OCI-LY3 (cell line): ENCODE measurements at regions not wholly inside any gene's neighbourhood (a gene's known extent, or its start where the extent isn't known, plus 50 kb on each side); places are given as distances from the start of the nearest gene placed in this dataset.

Source experiments
- CTCF ChIP-seq: fragments of 200-600, 300-600 bp; sonication (generic); IDR thresholded peaks from 2 replicates; pipeline ENCODE4 v1.5.1; 2014; ENCODE audit warnings: antibody characterized with exemption, low read length, low read depth
- EZH2phosphoT487 ChIP-seq: fragments of 200-600 bp; shearing (Covaris generic); IDR thresholded peaks from 2 replicates; pipeline ENCODE4 v1.6.1; 2018; ENCODE audit warnings: antibody characterized with exemption, mixed run types, low read depth

DNA sequence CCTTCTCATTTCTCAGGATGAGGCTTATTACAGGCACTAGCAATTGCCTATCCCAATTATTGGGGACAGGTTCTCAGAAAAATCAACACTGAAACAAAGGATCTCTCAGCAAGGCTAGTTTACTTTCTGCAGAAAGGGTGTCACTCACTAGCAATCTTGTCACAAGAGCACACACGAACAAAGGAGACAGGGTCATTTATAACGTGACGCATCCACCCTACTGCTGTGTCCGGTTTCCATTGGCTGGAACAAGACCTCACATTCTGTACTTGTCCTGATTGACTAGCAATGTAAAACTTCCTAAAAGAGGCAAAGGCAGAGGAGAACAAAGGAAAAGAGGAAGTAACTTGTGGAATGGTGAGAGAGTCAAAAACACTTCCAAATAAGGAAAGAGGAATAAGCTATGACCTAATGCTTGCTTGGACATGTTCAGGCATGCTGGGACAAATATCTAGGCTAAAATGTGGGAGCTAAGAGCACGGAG lies 160.2 kb upstream of the STXBP5 start:
- TF ChIP-seq CTCF (no peak), EZH2phosphoT487 (no peak)
